GM19455 (cell line): ENCODE measurements at regions not wholly inside any gene's neighbourhood (a gene's known extent, or its start where the extent isn't known, plus 50 kb on each side); places are given as distances from the start of the nearest gene placed in this dataset.
"Not testable (repeated sequence)": the region's sequence is repeated elsewhere in the genome, so short reads cannot be mapped to it uniquely, and the experiment has no call there.

Source experiments
- ATAC-seq: cut with Tn5 transposase; IDR thresholded peaks from one replicate; pipeline ENCODE4 v1.9.1; 2021; ENCODE audit not compliant: unreplicated experiment

GRCh38 chr15:26197719-26198118 lies 334.6 kb upstream of the ATP10A start:
- no peak for ATAC-seq

GRCh38 chr15:26197060-26197459 lies 333.9 kb upstream of the ATP10A start:
- ATAC-seq: no peak

- ATAC-seq: no peak
Measured at GRCh38 chr15:26191193-26191592, 328.1 kb upstream of the ATP10A start.

DNA sequence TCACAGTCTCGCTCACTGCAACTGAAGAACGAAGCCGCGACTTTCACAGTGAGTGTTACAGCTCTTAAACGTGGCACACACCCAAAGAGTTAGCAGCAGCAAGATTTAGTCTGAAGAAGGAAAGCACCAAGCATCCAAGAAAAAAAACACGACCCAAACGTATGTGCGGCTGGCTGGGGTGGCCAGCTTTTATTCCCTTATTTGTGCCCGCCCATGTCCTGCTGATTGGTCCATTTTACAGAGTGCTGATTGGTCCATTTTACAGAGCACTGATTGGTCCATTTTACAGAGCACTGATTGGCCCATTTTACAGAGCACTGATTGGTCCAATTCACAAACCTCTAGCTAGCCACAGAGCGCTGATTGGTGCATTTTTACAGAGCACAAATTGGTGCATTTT lies 323.0 kb upstream of the ATP10A start:
- ATAC-seq: not testable (repeated sequence)

- ATAC-seq: no peak
Measured at GRCh38 chr15:26182441-26182840, 319.3 kb upstream of the ATP10A start.

DNA sequence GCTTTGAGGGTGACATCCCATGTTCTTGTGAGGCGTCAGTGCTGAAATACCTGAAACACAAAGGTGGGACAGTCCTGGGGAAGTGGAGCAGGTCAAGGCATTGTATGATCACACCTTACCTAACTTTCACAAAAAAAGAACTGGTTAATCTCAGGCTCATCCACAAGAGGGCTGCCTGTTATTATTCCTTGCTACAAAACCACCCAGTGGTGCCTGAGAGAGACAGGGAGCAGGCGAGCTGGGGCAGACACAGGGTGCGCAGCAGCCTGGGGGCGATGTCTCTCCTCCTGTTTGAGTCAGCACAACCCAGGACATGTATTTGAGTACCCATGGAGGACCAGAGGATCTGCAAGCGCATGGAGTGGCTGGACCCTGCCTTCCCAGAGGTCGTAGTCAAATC lies 316.8 kb upstream of the ATP10A start:
- no peak for ATAC-seq

GRCh38 chr15:26178640-26179220 lies 315.6 kb upstream of the ATP10A start:
- no peak for ATAC-seq

GRCh38 chr15:26177816-26178215 lies 314.7 kb upstream of the ATP10A start:
- no peak for ATAC-seq

DNA sequence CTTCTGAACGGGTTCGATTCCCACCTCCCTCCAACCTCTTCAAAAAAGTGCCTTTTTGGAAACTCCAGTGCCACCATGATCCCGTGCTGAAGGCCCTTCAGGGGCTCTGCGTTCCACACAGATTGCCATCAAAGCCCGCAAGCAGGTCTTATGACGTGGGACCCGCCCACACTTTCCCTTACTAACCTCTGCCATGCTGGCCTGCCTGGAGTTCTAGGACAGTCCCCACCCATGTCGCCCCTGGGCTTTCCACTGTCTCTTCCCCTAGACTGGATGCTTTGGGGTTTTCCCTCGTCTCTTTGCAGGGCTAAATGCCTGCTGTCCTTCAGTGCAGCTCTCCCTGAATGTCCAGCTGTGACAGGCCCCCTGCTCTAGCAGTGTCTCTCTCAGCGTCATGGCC lies 313.7 kb upstream of the ATP10A start:
- no peak for ATAC-seq

DNA sequence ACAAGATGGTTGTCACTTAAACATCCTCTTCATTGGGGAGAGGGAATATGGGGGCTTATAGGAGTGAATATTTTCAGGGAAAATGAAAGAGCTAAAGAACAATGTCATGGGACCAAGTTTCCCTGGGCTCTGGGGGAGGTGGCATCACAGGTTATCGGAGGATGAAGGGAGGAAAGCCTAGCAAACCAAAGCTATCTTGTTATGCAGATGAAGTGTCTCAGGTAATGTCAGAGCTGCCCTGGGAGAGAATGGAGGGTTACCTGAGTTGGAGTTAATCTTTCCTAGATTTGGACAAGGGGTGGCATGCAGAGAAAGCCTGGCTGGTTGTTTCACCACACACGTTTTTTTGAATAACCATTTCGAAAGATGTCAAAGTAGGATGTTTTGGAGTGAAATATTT lies 308.1 kb upstream of the ATP10A start:
- ATAC-seq: no peak

- no peak for ATAC-seq
Measured at GRCh38 chr15:26166429-26166828, 303.3 kb upstream of the ATP10A start.

- no peak for ATAC-seq
Measured at GRCh38 chr15:26165546-26165945, 302.4 kb upstream of the ATP10A start.

DNA sequence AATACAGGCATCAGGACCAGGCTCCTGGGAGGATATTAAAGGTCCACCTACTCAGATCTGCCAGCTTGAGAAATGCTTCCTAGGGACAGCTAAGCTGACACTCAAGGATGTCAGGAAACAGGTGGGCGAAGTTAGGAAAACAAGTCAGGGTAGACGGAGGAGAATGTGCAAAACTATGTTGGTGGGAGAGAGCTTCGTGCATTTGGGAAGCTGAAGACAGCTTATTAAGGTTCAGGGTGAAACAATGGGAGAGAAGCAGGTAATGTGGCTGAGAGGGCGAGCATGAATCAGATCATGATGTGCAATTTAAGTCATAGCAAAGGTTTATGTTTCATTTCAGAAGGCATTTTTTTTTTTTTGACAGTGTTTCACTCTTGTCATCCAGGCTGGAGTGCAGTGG lies 297.2 kb upstream of the ATP10A start:
- ATAC-seq: no peak

DNA sequence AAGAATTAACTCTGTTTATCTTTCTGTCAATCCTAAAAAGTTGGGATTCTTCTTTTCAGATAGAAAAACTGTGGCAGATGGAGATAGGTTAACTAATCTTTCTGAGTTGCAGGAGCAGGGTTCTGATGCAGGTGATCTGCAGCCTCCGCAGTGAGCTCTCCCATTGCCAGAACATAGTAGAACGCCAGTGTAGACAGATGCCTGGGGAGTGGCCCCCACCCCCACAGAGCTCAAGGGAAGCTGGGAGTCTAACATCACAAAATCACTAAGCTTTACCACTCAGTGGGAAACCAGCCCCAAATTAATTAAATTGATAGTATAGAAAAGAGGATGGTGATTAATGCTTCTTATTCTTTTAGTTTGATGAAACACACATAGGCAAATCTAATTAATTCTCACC lies 295.0 kb upstream of the ATP10A start:
- ATAC-seq: no peak

- ATAC-seq: no peak
Measured at GRCh38 chr15:26157081-26157480, 294.0 kb upstream of the ATP10A start.

DNA sequence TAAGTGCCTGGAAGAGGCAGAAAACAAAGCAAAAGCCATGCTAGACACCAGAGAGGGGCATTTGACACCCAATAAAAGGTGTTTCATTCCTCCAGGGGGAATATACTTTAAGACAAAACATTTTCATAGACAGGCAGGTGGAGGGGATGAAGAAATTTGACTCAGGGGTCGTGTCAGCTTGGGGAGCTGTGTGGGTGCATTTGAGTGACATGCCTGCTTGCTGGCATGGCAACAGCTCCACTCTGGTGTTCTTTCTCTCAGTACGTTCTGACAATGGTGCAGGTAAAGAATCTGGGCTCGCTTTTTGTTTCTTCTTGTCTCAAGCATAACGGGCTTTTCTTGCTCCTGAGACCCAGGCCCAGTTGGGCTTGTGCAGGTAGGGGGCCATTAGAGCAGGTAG lies 292.9 kb upstream of the ATP10A start:
- no peak for ATAC-seq

GRCh38 chr15:26148156-26148860 lies 285.2 kb upstream of the ATP10A start:
- no peak for ATAC-seq

DNA sequence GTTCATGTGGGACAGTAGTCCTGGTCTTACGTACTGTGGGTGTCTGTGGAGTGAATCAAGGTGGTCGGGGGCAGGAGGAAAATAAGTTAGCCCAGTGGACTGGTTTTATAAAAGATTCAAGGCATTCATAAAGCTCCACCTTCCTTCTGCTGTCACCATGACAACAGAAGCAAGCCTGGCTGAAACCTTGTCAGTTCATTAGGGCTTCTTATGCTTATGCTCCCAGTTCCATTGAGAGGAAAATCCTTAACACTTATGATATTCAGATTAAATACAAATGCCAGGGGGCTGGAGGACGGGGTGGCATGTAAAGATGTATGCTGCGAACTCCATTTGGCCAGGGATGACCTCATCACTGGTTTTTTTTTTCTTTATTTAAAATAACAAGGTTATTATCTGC lies 283.1 kb upstream of the ATP10A start:
- no peak for ATAC-seq

GRCh38 chr15:26145796-26146195 lies 282.7 kb upstream of the ATP10A start:
- no peak for ATAC-seq

GRCh38 chr15:26144836-26145235 lies 281.7 kb upstream of the ATP10A start:
- ATAC-seq: no peak

GRCh38 chr15:26143221-26143620 lies 280.1 kb upstream of the ATP10A start:
- ATAC-seq: no peak

GRCh38 chr15:26134812-26135211 lies 271.7 kb upstream of the ATP10A start:
- ATAC-seq: no peak

- ATAC-seq: no peak
Measured at GRCh38 chr15:26134152-26134551, 271.0 kb upstream of the ATP10A start.
